ENCODE measurements at regions not wholly inside any gene's neighbourhood (a gene's known extent, or its start where the extent isn't known, plus 50 kb on each side); places are given as distances from the start of the nearest gene placed in this dataset.
"Not testable (repeated sequence)": the region's sequence is repeated elsewhere in the genome, so short reads cannot be mapped to it uniquely, and the experiment has no call there.

- H3K36me3 ChIP-seq (ENCODE audit: control insufficient read depth in 2 of 3, insufficient read depth in 3 of 3, low read length in 3 of 3); DNase-seq; intact Hi-C loops (cut with DNase I); H3K27ac ChIP-seq (ENCODE audit: low read depth in 2 of 2, low read length in 2 of 2); H3K27me3 ChIP-seq (ENCODE audit: control insufficient read depth, insufficient read depth, low read length); H3K4me1 ChIP-seq (ENCODE audit: control insufficient read depth in 2 of 3, insufficient read depth in 2 of 3, low read depth in 1 of 3, low read length in 3 of 3); FAIRE-seq; H3K4me3 ChIP-seq (ENCODE audit: low read length in 3 of 3); H3K9ac ChIP-seq (ENCODE audit: low read length in 3 of 3); H3K9me3 ChIP-seq (ENCODE audit: control insufficient read depth in 2 of 3, insufficient read depth in 1 of 3, low read length in 3 of 3): not testable (repeated sequence)
Observed at GRCh38 chr10:109809954-109810353, 113.4 kb downstream of the XPNPEP1 start.

DNA sequence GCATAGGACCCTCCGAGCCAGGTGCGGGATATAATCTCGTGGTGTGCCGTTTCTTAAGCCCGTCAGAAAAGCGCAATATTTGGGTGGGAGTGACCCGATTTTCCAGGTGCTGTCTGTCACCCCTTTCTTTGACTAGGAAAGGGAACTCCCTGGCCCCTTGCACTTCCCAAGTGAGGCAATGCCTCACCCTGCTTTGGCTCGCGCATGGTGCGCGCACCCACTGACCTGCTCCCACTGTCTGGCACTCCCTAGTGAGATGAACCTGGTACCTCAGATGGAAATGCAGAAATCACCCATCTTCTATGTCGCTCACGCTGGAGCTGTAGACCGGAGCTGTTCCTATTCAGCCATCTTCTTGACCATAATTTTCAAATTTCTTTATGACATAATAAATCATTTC, 122.1 kb downstream of the XPNPEP1 start:
- H3K9ac ChIP-seq (ENCODE audit: low read length in 3 of 3); H3K9me3 ChIP-seq (ENCODE audit: control insufficient read depth in 2 of 3, insufficient read depth in 1 of 3, low read length in 3 of 3); H3K27ac ChIP-seq (ENCODE audit: low read depth in 2 of 2, low read length in 2 of 2); DNase-seq; H3K36me3 ChIP-seq (ENCODE audit: control insufficient read depth in 2 of 3, insufficient read depth in 3 of 3, low read length in 3 of 3); H3K27me3 ChIP-seq (ENCODE audit: control insufficient read depth, insufficient read depth, low read length); intact Hi-C loops (cut with DNase I); H3K4me1 ChIP-seq (ENCODE audit: control insufficient read depth in 2 of 3, insufficient read depth in 2 of 3, low read depth in 1 of 3, low read length in 3 of 3); H3K4me3 ChIP-seq (ENCODE audit: low read length in 3 of 3); FAIRE-seq: not testable (repeated sequence)

- Histone ChIP-seq H3K4me1 (ENCODE audit: control insufficient read depth in 2 of 3, insufficient read depth in 2 of 3, low read depth in 1 of 3, low read length in 3 of 3) (no peaks in the 10 kb centered on the region), H3K27ac (ENCODE audit: low read depth in 2 of 2, low read length in 2 of 2) (no peak overlapping the region), H3K9ac (ENCODE audit: low read length in 3 of 3) (no peak overlapping the region), H3K9me3 (ENCODE audit: control insufficient read depth in 2 of 3, insufficient read depth in 1 of 3, low read length in 3 of 3) (no peaks in the 10 kb centered on the region), H3K4me3 (ENCODE audit: low read length in 3 of 3) (no peak overlapping the region), H3K36me3 (ENCODE audit: control insufficient read depth in 2 of 3, insufficient read depth in 3 of 3, low read length in 3 of 3) (no peaks in the 10 kb centered on the region), H3K27me3 (ENCODE audit: control insufficient read depth, insufficient read depth, low read length) (no peaks in the 10 kb centered on the region)
- TF ChIP-seq CTCF (IDR thresholded peaks at IDR 0.05; ENCODE audit: borderline replicate concordance, extremely low read depth, insufficient read depth): no peak
- no peak for FAIRE-seq
- DNase-seq: no peak
- intact Hi-C loops (cut with DNase I): no loop called here
Observed at GRCh38 chr10:109790647-109791046, 132.7 kb downstream of the XPNPEP1 start.

- Histone ChIP-seq H3K4me1 (ENCODE audit: control insufficient read depth in 2 of 3, insufficient read depth in 2 of 3, low read depth in 1 of 3, low read length in 3 of 3) (no peaks in the 10 kb centered on the region), H3K4me3 (ENCODE audit: low read length in 3 of 3) (no peak overlapping the region), H3K9me3 (ENCODE audit: control insufficient read depth in 2 of 3, insufficient read depth in 1 of 3, low read length in 3 of 3) (no peaks in the 10 kb centered on the region), H3K27ac (ENCODE audit: low read depth in 2 of 2, low read length in 2 of 2) (no peak overlapping the region), H3K9ac (ENCODE audit: low read length in 3 of 3) (no peak overlapping the region), H3K36me3 (ENCODE audit: control insufficient read depth in 2 of 3, insufficient read depth in 3 of 3, low read length in 3 of 3) (no peaks in the 10 kb centered on the region), H3K27me3 (ENCODE audit: control insufficient read depth, insufficient read depth, low read length) (no peaks in the 10 kb centered on the region)
- no peak for TF ChIP-seq CTCF (IDR thresholded peaks at IDR 0.05; ENCODE audit: borderline replicate concordance, extremely low read depth, insufficient read depth)
- DNase-seq: no peak
- intact Hi-C loops (cut with DNase I): no loop called here
- FAIRE-seq: no peak
Observed at GRCh38 chr10:109784236-109784635, 139.1 kb downstream of the XPNPEP1 start.

DNA sequence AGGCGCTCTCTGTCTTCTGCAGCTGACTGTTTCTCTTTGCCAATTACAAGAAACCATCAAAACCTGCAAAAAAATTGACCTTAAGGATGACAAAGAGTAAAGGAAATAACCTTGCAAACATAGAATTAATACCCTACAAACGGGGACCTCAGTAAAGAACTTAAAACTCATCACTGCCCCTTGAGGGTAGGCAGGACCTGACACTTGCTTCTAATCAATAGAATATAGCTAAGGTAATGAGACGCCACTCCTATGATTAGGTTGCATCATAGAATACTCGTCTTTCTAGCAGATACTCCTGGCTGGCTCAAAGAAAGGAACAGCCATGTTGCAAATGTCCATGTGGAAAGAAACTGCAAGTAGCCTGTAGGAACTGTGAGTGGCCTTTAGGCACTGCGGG, 140.0 kb downstream of the XPNPEP1 start:
- FAIRE-seq: no peak
- Histone ChIP-seq H3K27ac (ENCODE audit: low read depth in 2 of 2, low read length in 2 of 2) (no peak overlapping the region), H3K36me3 (ENCODE audit: control insufficient read depth in 2 of 3, insufficient read depth in 3 of 3, low read length in 3 of 3) (no peaks in the 10 kb centered on the region), H3K27me3 (ENCODE audit: control insufficient read depth, insufficient read depth, low read length) (no peaks in the 10 kb centered on the region), H3K9ac (ENCODE audit: low read length in 3 of 3) (no peak overlapping the region), H3K9me3 (ENCODE audit: control insufficient read depth in 2 of 3, insufficient read depth in 1 of 3, low read length in 3 of 3) (no peaks in the 10 kb centered on the region), H3K4me1 (ENCODE audit: control insufficient read depth in 2 of 3, insufficient read depth in 2 of 3, low read depth in 1 of 3, low read length in 3 of 3) (no peaks in the 10 kb centered on the region), H3K4me3 (ENCODE audit: low read length in 3 of 3) (no peak overlapping the region)
- no peak for DNase-seq
- no peak for TF ChIP-seq CTCF (IDR thresholded peaks at IDR 0.05; ENCODE audit: borderline replicate concordance, extremely low read depth, insufficient read depth)
- intact Hi-C loops (cut with DNase I): no loop called here

Measured in kidney (tissue), 13 donors.